8988T (cell line): ENCODE measurements at regions not wholly inside any gene's neighbourhood (a gene's known extent, or its start where the extent isn't known, plus 50 kb on each side); places are given as distances from the start of the nearest gene placed in this dataset.

ENCODE experiments used
- DNase-seq: peaks from one replicate; pipeline ENCODE4 v3.0.0; 2011

DNA sequence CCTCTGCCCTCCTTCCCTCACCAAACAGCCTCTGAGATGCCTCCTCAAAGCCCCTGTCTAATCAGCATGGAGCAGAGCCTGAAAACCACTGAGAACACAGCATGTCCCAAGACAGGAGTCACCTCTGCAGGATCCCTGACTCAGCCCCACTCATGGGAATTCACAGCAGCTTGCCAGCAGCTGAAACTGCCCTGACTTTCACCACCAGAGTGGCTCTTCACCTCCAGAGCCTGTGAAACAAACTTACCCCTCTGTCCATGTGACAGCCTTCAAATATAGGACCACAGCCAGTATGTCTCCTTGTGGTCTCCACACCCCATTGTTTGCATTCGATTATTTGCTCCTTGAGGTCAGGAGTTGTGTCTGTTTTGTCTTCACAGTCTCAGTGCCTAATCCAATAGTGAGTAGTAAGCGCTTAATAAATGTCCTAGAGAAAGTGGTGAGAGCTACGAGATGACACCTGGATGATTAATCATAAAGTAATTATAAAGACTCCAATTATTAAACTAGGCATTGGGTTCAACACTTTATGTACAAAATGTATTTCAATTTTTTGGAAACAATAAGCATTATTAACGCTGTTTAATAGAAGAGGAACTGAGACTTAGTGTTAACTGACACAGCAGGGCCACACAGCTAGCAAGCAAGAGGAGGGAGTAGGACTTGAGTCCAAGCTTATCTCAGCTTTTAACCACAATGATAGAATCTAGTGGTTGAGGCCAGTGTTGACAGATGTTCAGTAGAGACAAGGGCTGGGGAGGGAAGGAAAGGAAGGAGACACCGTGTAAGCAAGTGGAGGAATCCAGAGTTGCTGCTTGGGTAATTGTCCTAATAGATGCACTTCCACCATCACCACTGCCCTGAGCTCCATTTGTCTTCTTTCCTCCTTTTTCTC, 358.7 kb upstream of the TNP1 start:
- no peak for DNase-seq

GRCh38 chr2:217216982-217217381, 357.1 kb upstream of the TNP1 start:
- no peak for DNase-seq

- no peak for DNase-seq
Measured at GRCh38 chr2:217216316-217216715, 356.5 kb upstream of the TNP1 start.

DNA sequence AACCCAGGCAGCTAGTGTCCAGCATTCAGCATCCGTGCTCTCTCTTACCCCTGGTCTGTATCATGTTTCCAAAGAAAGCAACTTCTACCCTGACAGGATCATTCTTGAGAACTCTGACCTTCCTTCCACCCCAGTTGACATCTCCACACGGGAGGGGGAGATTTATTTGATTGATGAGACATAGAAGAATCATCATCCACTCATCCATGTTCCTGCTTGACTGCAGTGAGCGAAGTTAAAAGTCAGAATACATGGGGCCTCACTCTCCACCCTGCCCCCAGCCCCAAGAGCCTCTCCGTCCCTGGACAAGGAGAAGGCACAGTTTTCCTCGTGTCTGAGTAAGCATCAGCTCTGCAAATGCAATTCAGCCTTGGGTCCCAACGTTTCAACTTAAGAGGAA, 356.0 kb upstream of the TNP1 start:
- no peak for DNase-seq

- DNase-seq = no peak
Measured at GRCh38 chr2:217208867-217209266, 349.0 kb upstream of the TNP1 start.

DNA sequence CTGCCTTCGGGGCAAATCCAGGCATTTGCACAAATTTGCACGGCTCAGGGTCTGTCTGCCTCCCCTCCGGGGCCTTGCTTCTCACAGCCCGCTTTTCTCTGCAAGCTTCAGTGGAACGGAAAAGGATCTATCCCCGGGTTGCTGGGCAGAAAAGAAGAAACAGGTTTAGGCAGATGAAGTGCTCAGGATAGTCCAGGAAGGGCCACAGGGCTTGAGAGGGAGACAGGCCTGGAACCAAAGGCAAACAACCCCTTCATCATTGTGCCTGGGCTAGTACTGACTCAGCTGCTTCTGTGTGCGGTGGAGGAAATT, 347.8 kb upstream of the TNP1 start:
- DNase-seq = no peak

- no peak for DNase-seq
Measured at GRCh38 chr2:217206907-217207698, 347.2 kb upstream of the TNP1 start.

DNA sequence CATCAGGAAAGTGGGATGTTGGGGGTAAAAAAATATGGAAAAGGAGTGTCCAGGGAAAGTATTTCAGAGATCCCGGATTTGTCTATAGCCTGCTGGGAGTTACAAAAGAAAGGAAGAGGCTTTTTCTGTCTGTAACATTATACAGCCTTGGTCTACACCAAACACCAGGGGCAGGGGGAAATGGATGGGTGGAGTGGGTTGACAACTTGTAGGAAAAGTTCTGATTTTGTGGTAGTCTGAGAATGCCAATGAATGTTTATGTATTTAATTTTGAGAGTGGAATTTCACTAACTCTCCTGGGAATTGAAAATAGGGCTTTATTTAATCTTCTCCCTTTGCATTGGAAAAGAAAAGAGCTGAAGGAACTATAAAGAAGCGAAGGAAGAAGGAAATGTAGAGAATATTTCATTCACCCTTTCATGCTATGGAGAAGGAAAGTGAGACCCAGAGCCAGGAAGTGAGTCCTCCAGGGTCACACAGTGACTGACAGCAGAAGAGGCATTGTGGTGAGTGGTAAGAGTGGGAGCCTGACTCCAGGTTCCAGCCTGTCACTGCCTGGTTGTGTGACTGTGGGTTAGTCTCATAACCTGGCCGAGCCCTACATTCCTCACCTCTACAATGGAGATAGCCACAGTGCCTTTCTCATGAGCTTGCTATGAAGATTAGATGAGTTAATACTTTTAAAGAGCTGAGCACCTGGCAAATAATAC, 346.3 kb upstream of the TNP1 start:
- no peak for DNase-seq

GRCh38 chr2:217204358-217204757, 344.5 kb upstream of the TNP1 start:
- DNase-seq = no peak

DNA sequence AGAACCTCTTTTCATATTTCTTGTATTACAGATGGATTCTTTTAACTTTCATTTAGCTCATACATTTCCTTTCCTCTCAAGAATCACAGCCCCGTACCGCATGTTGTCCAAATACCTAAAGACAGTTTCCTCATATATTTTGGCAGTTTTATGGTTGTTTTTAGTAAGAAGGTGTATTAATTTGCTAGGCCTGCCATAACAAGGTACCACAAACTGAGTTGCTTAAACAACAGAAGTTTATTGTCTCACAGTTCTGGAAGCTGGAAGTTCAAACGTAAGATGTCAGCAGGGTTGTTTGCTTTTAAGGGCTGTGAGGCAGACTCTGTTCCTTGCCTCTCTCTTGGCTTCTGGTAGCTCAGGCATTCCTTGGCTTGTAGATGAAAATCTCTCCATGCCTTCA, 343.2 kb upstream of the TNP1 start:
- DNase-seq = no peak

- DNase-seq = no peak
Measured at GRCh38 chr2:217199255-217199630, 339.4 kb upstream of the TNP1 start.

GRCh38 chr2:217195658-217196446, 336.0 kb upstream of the TNP1 start:
- DNase-seq = no peak

DNA sequence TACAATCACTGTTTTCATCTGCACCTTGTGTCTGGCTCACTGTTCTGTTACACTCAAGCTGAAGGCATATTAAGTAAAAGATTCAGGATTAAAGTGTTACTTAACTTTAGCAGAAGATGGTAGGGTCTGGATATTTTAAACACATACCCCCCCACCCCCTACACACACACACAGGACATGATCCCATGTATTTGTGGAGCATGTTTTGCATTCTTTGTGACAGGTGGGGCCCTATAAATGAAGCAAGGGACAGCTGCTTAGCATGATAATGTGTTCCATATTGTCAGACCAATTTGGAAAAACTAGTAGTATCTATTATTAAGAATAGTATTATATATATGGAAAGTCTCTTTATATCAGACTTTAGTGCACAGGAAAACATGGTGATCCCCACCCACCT, 335.2 kb upstream of the TNP1 start:
- DNase-seq = no peak

- no peak for DNase-seq
Measured at GRCh38 chr2:217193431-217194340, 333.8 kb upstream of the TNP1 start.

DNA sequence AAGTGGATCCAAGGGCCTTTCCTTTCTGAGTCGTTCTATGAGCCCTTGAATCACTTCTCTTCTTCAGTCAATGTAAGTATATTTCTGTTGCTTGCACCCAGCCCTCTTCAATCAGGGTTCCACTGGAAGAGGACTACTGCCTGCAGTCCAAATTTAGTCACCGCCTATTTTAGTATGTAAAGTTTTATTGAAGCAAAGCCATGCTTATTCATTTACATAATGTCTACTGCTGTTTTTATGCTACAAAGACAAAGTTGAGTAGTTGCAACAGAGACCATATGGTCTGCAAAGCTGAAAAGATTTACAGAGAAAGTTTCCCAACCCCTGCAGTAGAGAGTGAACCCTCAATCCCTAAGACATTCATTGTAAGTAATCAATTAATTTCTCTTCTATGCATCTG, 332.5 kb upstream of the TNP1 start:
- DNase-seq = no peak

- no peak for DNase-seq
Measured at GRCh38 chr2:217189747-217190146, 329.9 kb upstream of the TNP1 start.

DNA sequence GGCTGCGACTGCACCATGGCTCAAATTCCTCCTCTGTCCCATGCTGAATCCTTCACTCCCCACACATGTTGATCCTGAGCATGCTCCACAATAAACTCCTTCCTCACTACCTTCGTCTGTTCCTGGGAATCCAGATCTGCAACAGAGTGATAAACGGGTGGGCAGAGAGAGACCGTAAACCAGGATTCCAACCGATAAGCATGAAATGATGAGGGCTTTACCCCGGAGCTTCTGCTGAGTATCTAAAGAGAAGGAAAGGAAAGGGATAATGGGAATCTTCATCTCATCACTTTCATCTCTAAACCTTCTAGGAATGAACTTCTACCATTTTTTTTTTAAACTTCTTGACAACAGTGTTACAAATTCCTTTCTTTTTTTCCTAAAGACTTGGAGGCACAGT, 329.3 kb upstream of the TNP1 start:
- DNase-seq = no peak

- DNase-seq = no peak
Measured at GRCh38 chr2:217186668-217187159, 326.9 kb upstream of the TNP1 start.

GRCh38 chr2:217186152-217186551, 326.3 kb upstream of the TNP1 start:
- no peak for DNase-seq

DNA sequence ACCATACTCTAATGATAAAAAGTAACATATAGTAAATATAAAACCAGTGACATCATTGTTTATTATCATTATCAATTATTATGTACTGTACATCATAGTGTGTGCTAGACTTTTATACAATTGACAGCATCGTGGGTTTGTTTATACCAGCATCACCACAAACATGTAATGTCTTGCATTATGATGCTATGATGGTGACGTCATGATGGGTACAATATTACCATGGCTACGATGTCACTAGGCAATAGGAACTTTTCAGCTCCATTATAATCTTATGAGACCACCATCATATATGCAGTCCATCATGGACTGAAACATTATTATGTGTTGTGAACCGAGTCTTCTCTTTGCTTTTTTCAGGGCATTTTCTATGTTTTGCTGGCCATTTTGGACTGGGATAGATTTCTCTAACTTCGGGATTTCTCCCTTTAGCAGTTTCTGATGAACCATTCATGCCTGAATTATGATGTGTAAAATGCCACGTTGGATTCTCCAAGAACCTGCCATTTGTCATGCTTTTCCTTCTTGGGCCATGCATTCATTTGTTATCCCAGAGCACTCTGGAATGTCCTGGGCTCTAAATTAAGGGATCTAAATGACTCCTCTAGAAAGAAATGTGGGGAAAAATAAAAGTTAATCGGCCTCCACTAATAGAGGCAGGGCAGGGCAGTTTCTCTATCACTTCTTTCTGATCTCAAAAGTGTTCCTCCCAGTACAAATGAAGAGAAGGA, 325.6 kb upstream of the TNP1 start:
- DNase-seq = no peak

DNA sequence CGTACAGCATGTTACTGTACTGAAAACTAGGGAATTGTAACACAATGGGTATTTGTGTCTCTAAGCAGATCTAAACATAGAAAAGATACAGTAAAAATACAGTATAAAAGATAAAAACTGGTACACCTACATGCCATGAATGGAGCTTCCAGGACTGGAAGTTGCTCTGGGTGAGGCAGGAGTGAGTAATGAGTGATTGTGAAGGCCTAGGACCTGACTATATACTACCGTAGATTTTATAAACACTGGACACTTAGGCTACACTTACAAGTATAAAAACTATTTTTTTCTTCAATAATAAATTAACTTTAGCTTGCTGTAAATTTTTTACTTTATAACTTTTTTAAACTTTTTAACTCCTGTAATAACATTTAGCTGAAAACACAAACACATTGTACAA, 324.4 kb upstream of the TNP1 start:
- no peak for DNase-seq
